ENCODE measurements at regions not wholly inside any gene's neighbourhood (a gene's known extent, or its start where the extent isn't known, plus 50 kb on each side); places are given as distances from the start of the nearest gene placed in this dataset.

DNA sequence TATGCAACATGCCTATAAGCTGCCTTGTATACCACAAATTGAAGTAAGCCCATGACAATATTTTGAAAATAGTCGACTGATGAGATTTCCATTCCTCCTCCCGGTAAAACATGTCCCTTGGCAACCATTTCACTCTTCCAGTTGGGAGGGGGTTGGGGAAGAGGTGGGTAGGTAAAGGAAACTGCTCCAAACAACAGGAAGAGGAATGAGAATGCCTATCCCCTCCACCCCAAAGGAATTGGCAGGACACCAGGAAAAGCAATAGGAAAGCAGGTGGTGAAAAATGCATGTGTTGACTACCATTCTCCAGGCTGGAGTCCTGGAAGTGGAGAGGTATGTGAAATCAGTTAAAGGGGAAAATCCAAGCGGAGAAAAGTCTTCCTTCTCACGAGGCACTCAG is 455.9 kb upstream of the PSMD7 start:
- no peak for DNase-seq
- no peak overlapping the region for H2BK5ac ChIP-seq (ENCODE audit: low read depth, low read length, poor library complexity)

DNA sequence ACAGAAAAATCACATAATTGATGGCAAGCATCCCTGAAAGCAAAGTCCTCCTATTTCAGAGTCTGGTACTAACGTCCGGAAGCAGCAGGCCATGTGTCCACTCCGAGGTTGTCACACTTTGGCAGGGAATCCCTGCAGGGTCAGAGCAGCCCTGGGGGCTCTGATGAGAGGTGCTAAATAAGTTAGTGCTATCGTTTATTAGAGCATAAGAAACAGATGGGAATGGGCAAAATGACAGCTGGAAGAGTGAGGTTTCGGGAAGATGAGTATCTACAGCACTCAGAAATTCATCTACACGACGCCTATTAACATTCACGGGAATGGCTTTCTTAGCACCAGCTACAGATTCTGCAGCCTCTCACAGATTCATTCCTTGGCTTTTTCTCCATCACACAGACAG is 465.4 kb upstream of the PSMD7 start:
- no peak overlapping the region for H3K9ac ChIP-seq (ENCODE audit: low read length)
- H2BK12ac ChIP-seq (ENCODE audit: low read length) = no peak overlapping the region
- H4K12ac ChIP-seq (ENCODE audit: low read depth, low read length) = no peak overlapping the region
- H3K4me3 ChIP-seq (ENCODE audit: low read depth, low read length) = no peak overlapping the region
- no peak overlapping the region for H4K91ac ChIP-seq (ENCODE audit: low read depth, low read length)
- DNase-seq = no peak
- H3K23ac ChIP-seq (ENCODE audit: low read length) = no peak overlapping the region
- WGBS (ENCODE audit: extremely low coverage, insufficient coverage, insufficient read length) = no CpG with 5 or more reads among the region's 8 CpGs
- no peak overlapping the region for H2AFZ ChIP-seq (ENCODE audit: insufficient read depth, low read length, poor library complexity)
- no peaks in the 10 kb centered on the region for H3K36me3 ChIP-seq (ENCODE audit: control insufficient read depth in 1 of 2, insufficient read depth in 2 of 2, low read length in 2 of 2)
- H3K79me2 ChIP-seq (ENCODE audit: control insufficient read depth, insufficient read depth, low read length, poor library complexity) = no peaks in the 10 kb centered on the region
- H3K27me3 ChIP-seq (ENCODE audit: insufficient read depth, low read length) = no peaks in the 10 kb centered on the region
- H3K14ac ChIP-seq (ENCODE audit: low read length) = no peak overlapping the region
- no peak overlapping the region for H2AK5ac ChIP-seq (ENCODE audit: low read length)
- no peak overlapping the region for H2BK120ac ChIP-seq (ENCODE audit: insufficient read depth, low read length, poor library complexity)
- H3K9me3 ChIP-seq (ENCODE audit: insufficient read depth, low read depth, low read length) = peaks cover 1% of the 10 kb centered on the region
- no peaks in the 10 kb centered on the region for H3K4me1 ChIP-seq (ENCODE audit: control insufficient read depth in 1 of 2, insufficient read depth in 2 of 2, low read length in 2 of 2)
- no peaks in the 10 kb centered on the region for H3K79me1 ChIP-seq (ENCODE audit: low read length)
- no peak overlapping the region for H3K4ac ChIP-seq (ENCODE audit: low read depth, low read length)
- H3K18ac ChIP-seq (ENCODE audit: low read length) = no peak overlapping the region
- H2BK5ac ChIP-seq (ENCODE audit: low read depth, low read length, poor library complexity) = no peak overlapping the region
- H4K8ac ChIP-seq (ENCODE audit: low read depth, low read length) = no peak overlapping the region
- no peak overlapping the region for H3K4me2 ChIP-seq (ENCODE audit: low read length)
- no peak overlapping the region for H3K27ac ChIP-seq (ENCODE audit: low read depth, low read length)

More for the DNA sequence above, 455.9 kb upstream of the PSMD7 start:
- H3K14ac ChIP-seq (ENCODE audit: low read length) = no peak overlapping the region
- no peak overlapping the region for H3K4me3 ChIP-seq (ENCODE audit: low read depth, low read length)
- WGBS (ENCODE audit: extremely low coverage, insufficient coverage, insufficient read length) = no CpG with 5 or more reads among the region's 4 CpGs
- no peak overlapping the region for H2AFZ ChIP-seq (ENCODE audit: insufficient read depth, low read length, poor library complexity)
- no peak overlapping the region for H3K18ac ChIP-seq (ENCODE audit: low read length)
- no peak overlapping the region for H3K4ac ChIP-seq (ENCODE audit: low read depth, low read length)
- H2AK5ac ChIP-seq (ENCODE audit: low read length) = no peak overlapping the region
- H4K91ac ChIP-seq (ENCODE audit: low read depth, low read length) = no peak overlapping the region
- H3K79me1 ChIP-seq (ENCODE audit: low read length) = no peaks in the 10 kb centered on the region
- H3K4me1 ChIP-seq (ENCODE audit: control insufficient read depth in 1 of 2, insufficient read depth in 2 of 2, low read length in 2 of 2) = no peaks in the 10 kb centered on the region
- H3K36me3 ChIP-seq (ENCODE audit: control insufficient read depth in 1 of 2, insufficient read depth in 2 of 2, low read length in 2 of 2) = no peaks in the 10 kb centered on the region
- H3K4me2 ChIP-seq (ENCODE audit: low read length) = no peak overlapping the region
- no peak overlapping the region for H4K12ac ChIP-seq (ENCODE audit: low read depth, low read length)
- no peaks in the 10 kb centered on the region for H3K9me3 ChIP-seq (ENCODE audit: insufficient read depth, low read depth, low read length)
- no peak overlapping the region for H3K9ac ChIP-seq (ENCODE audit: low read length)
- H3K27me3 ChIP-seq (ENCODE audit: insufficient read depth, low read length) = no peaks in the 10 kb centered on the region
- H2BK12ac ChIP-seq (ENCODE audit: low read length) = no peak overlapping the region
- H4K8ac ChIP-seq (ENCODE audit: low read depth, low read length) = no peak overlapping the region
- H3K79me2 ChIP-seq (ENCODE audit: control insufficient read depth, insufficient read depth, low read length, poor library complexity) = no peaks in the 10 kb centered on the region
- H3K23ac ChIP-seq (ENCODE audit: low read length) = no peak overlapping the region
- H2BK120ac ChIP-seq (ENCODE audit: insufficient read depth, low read length, poor library complexity) = no peak overlapping the region
- H3K27ac ChIP-seq (ENCODE audit: low read depth, low read length) = no peak overlapping the region

DNA sequence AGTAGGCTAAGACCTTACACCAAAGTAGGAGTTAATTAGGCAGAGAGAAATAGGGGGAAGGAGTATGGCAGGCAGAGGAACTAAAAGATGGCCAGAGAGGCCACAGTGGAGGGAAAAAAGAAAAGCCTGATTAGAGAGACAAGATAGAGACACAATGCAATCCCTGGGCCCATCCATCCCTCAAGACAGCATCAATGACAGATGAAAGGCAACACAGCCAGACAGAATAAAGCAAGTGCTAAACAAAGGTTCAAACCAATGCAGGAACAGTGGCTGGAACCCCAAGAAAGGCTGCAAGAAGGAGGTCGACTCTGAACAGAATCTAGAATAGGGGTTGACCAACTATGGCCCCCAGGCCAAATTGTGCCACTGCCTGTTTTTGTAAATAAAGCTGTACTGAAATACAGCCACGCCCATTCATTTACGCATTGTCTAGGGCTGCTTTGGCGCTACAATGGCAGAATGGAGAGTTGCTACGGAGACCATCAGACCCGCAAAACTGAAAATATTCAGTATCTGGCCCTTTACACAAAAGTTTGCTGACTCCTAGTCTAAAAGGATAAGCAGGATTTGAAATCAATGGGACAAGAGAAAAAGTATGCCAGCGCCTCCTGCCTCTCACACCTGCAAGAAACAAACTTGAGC is 473.3 kb upstream of the PSMD7 start:
- no peak overlapping the region for H3K23ac ChIP-seq (ENCODE audit: low read length)
- H2BK5ac ChIP-seq (ENCODE audit: low read depth, low read length, poor library complexity) = no peak overlapping the region
- H3K9me3 ChIP-seq (ENCODE audit: insufficient read depth, low read depth, low read length) = peaks cover 3% of the 10 kb centered on the region
- H3K4ac ChIP-seq (ENCODE audit: low read depth, low read length) = no peak overlapping the region
- H4K91ac ChIP-seq (ENCODE audit: low read depth, low read length) = no peak overlapping the region
- H3K4me1 ChIP-seq (ENCODE audit: control insufficient read depth in 1 of 2, insufficient read depth in 2 of 2, low read length in 2 of 2) = no peaks in the 10 kb centered on the region
- no peaks in the 10 kb centered on the region for H3K36me3 ChIP-seq (ENCODE audit: control insufficient read depth in 1 of 2, insufficient read depth in 2 of 2, low read length in 2 of 2)
- H3K14ac ChIP-seq (ENCODE audit: low read length) = no peak overlapping the region
- H3K4me3 ChIP-seq (ENCODE audit: low read depth, low read length) = no peak overlapping the region
- DNase-seq = no peak
- H3K18ac ChIP-seq (ENCODE audit: low read length) = no peak overlapping the region
- no peak overlapping the region for H2BK12ac ChIP-seq (ENCODE audit: low read length)
- no peak overlapping the region for H4K8ac ChIP-seq (ENCODE audit: low read depth, low read length)
- H4K12ac ChIP-seq (ENCODE audit: low read depth, low read length) = no peak overlapping the region
- no peaks in the 10 kb centered on the region for H3K27me3 ChIP-seq (ENCODE audit: insufficient read depth, low read length)
- no peak overlapping the region for H2AFZ ChIP-seq (ENCODE audit: insufficient read depth, low read length, poor library complexity)
- no peaks in the 10 kb centered on the region for H3K79me2 ChIP-seq (ENCODE audit: control insufficient read depth, insufficient read depth, low read length, poor library complexity)
- H3K27ac ChIP-seq (ENCODE audit: low read depth, low read length) = no peak overlapping the region
- H3K9ac ChIP-seq (ENCODE audit: low read length) = no peak overlapping the region
- no peak overlapping the region for H2BK120ac ChIP-seq (ENCODE audit: insufficient read depth, low read length, poor library complexity)
- H3K4me2 ChIP-seq (ENCODE audit: low read length) = no peak overlapping the region
- H2AK5ac ChIP-seq (ENCODE audit: low read length) = no peak overlapping the region
- H3K79me1 ChIP-seq (ENCODE audit: low read length) = no peaks in the 10 kb centered on the region
- WGBS (ENCODE audit: extremely low coverage, insufficient coverage, insufficient read length) = no CpG with 5 or more reads among the region's 7 CpGs

GRCh38 chr16:73817526-73818324 is 478.9 kb upstream of the PSMD7 start:
- no peak overlapping the region for H3K4me3 ChIP-seq (ENCODE audit: low read depth, low read length)
- no peak overlapping the region for H3K18ac ChIP-seq (ENCODE audit: low read length)
- peaks cover 4% of the 10 kb centered on the region for H3K9me3 ChIP-seq (ENCODE audit: insufficient read depth, low read depth, low read length)
- H4K8ac ChIP-seq (ENCODE audit: low read depth, low read length) = no peak overlapping the region
- no peak for DNase-seq
- H4K12ac ChIP-seq (ENCODE audit: low read depth, low read length) = no peak overlapping the region
- H3K4me1 ChIP-seq (ENCODE audit: control insufficient read depth in 1 of 2, insufficient read depth in 2 of 2, low read length in 2 of 2) = peaks cover 0 to 2% of the 10 kb centered on the region in 2 experiments
- no peak overlapping the region for H3K9ac ChIP-seq (ENCODE audit: low read length)
- H3K14ac ChIP-seq (ENCODE audit: low read length) = no peak overlapping the region
- H3K79me1 ChIP-seq (ENCODE audit: low read length) = no peaks in the 10 kb centered on the region
- no peaks in the 10 kb centered on the region for H3K36me3 ChIP-seq (ENCODE audit: control insufficient read depth in 1 of 2, insufficient read depth in 2 of 2, low read length in 2 of 2)
- H3K27ac ChIP-seq (ENCODE audit: low read depth, low read length) = no peak overlapping the region
- no peak overlapping the region for H3K4me2 ChIP-seq (ENCODE audit: low read length)
- no peak overlapping the region for H2BK12ac ChIP-seq (ENCODE audit: low read length)
- no peaks in the 10 kb centered on the region for H3K27me3 ChIP-seq (ENCODE audit: insufficient read depth, low read length)
- no peak overlapping the region for H2BK5ac ChIP-seq (ENCODE audit: low read depth, low read length, poor library complexity)
- H3K23ac ChIP-seq (ENCODE audit: low read length) = no peak overlapping the region
- no peaks in the 10 kb centered on the region for H3K79me2 ChIP-seq (ENCODE audit: control insufficient read depth, insufficient read depth, low read length, poor library complexity)
- no peak overlapping the region for H3K4ac ChIP-seq (ENCODE audit: low read depth, low read length)
- H4K91ac ChIP-seq (ENCODE audit: low read depth, low read length) = no peak overlapping the region
- H2AFZ ChIP-seq (ENCODE audit: insufficient read depth, low read length, poor library complexity) = no peak overlapping the region
- H2BK120ac ChIP-seq (ENCODE audit: insufficient read depth, low read length, poor library complexity) = no peak overlapping the region
- no peak overlapping the region for H2AK5ac ChIP-seq (ENCODE audit: low read length)
- no CpG with 5 or more reads among the region's 13 CpGs for WGBS (ENCODE audit: extremely low coverage, insufficient coverage, insufficient read length)
